GM23338 (cell line): ENCODE measurements at regions not wholly inside any gene's neighbourhood (a gene's known extent, or its start where the extent isn't known, plus 50 kb on each side); places are given as distances from the start of the nearest gene placed in this dataset.

Source experiments
- ATAC-seq: fragments of 200-7000 bp; cut with Tn5 transposase; 3 replicates; pipeline ENCODE4 v1.9.1; 2020
- DNase-seq: peaks from one replicate; pipeline ENCODE4 v3.0.0-alpha.2; 2015; ENCODE audit warnings: low spot score
- H2AFZ ChIP-seq: fragments of 200-600 bp; sonication (generic); 2 replicates; pipeline ENCODE4 v1.8.0; 2016; ENCODE audit warnings: antibody characterized with exemption, mild to moderate bottlenecking, moderate library complexity
- H3F3A ChIP-seq: fragments of 200-600 bp; sonication (generic); replicated peaks from 2 replicates; pipeline ENCODE4 v1.8.0; 2017; ENCODE audit warnings: antibody characterized with exemption, mixed run types, low read depth
- H3K27ac ChIP-seq: fragments of 200-600 bp; sonication (generic); 2 replicates; pipeline ENCODE4 v1.6.1; 2016; ENCODE audit warnings: low read depth
- H3K27me3 ChIP-seq: fragments of 200-600 bp; sonication (generic); 2 replicates; pipeline ENCODE4 v1.8.0; 2016; ENCODE audit warnings: mild to moderate bottlenecking, mixed run types, moderate library complexity; ENCODE audit not compliant: insufficient read depth
- H3K36me3 ChIP-seq: fragments of 200-600 bp; sonication (generic); 2 replicates; pipeline ENCODE4 v1.8.0; 2016; ENCODE audit warnings: mild to moderate bottlenecking; ENCODE audit not compliant: insufficient read depth
- H3K4me1 ChIP-seq: fragments of 200-600 bp; sonication (generic); 2 replicates; pipeline ENCODE4 v1.8.0; 2016; ENCODE audit warnings: mild to moderate bottlenecking, moderate library complexity; ENCODE audit not compliant: insufficient read depth
- H3K4me2 ChIP-seq: fragments of 200-600 bp; sonication (generic); 2 replicates; pipeline ENCODE4 v1.7.1; 2017; ENCODE audit warnings: mixed run types
- H3K4me3 ChIP-seq: fragments of 200-600 bp; sonication (generic); 2 replicates; pipeline ENCODE4 v1.6.1; 2016; ENCODE audit warnings: mixed run types
- H3K79me2 ChIP-seq: fragments of 200-600 bp; sonication (generic); replicated peaks from 2 replicates; pipeline ENCODE4 v1.8.0; 2017; ENCODE audit warnings: mild to moderate bottlenecking; ENCODE audit not compliant: insufficient read depth
- H3K9me2 ChIP-seq: fragments of 200-600 bp; sonication (generic); 2 replicates; pipeline ENCODE4 v1.8.0; 2017; ENCODE audit not compliant: insufficient read depth
- H4K20me1 ChIP-seq: fragments of 200-600 bp; sonication (generic); replicated peaks from 2 replicates; pipeline ENCODE4 v1.8.0; 2017; ENCODE audit warnings: mild to moderate bottlenecking; ENCODE audit not compliant: insufficient read depth
- H3K27ac Mint-ChIP-seq: 2 replicates; pipeline ENCODE4 v1.8.0; 2020; ENCODE audit warnings: inconsistent platforms, mild to moderate bottlenecking, moderate library complexity, mixed read lengths
- H3K27me3 Mint-ChIP-seq: 3 replicates; pipeline ENCODE4 v1.8.0; 2022; ENCODE audit warnings: low read depth, mild to moderate bottlenecking, moderate library complexity, mixed read lengths, inconsistent platforms; ENCODE audit not compliant: insufficient read depth, poor library complexity
- H3K36me3 Mint-ChIP-seq: 3 replicates; pipeline ENCODE4 v1.8.0; 2021; ENCODE audit warnings: low read depth, mild to moderate bottlenecking, inconsistent platforms, moderate library complexity, mixed read lengths
- H3K4me1 Mint-ChIP-seq: 3 replicates; pipeline ENCODE4 v1.8.0; 2020; ENCODE audit warnings: mild to moderate bottlenecking, inconsistent platforms, mixed read lengths
- H3K4me3 Mint-ChIP-seq: 3 replicates; pipeline ENCODE4 v1.8.0; 2021; ENCODE audit warnings: moderate library complexity, mild to moderate bottlenecking, inconsistent platforms, mixed read lengths
- H3K9me3 Mint-ChIP-seq: 3 replicates; pipeline ENCODE4 v1.8.0; 2020; ENCODE audit warnings: moderate library complexity, mild to moderate bottlenecking, inconsistent platforms, mixed read lengths
- CREB1 ChIP-seq: fragments of 250-450 bp; sonication (Bioruptor Pico); IDR thresholded peaks from 2 replicates; pipeline ENCODE4 v1.5.0; 2020; ENCODE audit warnings: low read depth, mild to moderate bottlenecking, moderate library complexity
- EZH2 ChIP-seq: fragments of 200-600 bp; sonication (generic); IDR thresholded peaks from one replicate; pipeline ENCODE4 v1.8.0; 2017; ENCODE audit warnings: antibody characterized with exemption, mild to moderate bottlenecking, low read depth; ENCODE audit not compliant: unreplicated experiment
- EZH2phosphoT487 ChIP-seq: fragments of 200-600 bp; sonication (generic); IDR thresholded peaks from one replicate; pipeline ENCODE4 v1.8.1; 2018; ENCODE audit warnings: antibody characterized with exemption; ENCODE audit not compliant: unreplicated experiment
- JUNB ChIP-seq: IDR thresholded peaks from one replicate; pipeline ENCODE4 v1.6.1; 2016; ENCODE audit warnings: antibody characterized with exemption; ENCODE audit not compliant: unreplicated experiment
- NANOG ChIP-seq: IDR thresholded peaks from 2 replicates; pipeline ENCODE4 v1.6.1; 2016; ENCODE audit warnings: antibody characterized with exemption, borderline replicate concordance
- POLR2AphosphoS5 ChIP-seq: IDR thresholded peaks from 2 replicates; pipeline ENCODE4 v1.6.1; 2016; ENCODE audit warnings: antibody characterized with exemption, low read depth
- STAT1 ChIP-seq: IDR thresholded peaks from one replicate; pipeline ENCODE4 v1.6.1; 2016; ENCODE audit warnings: antibody characterized with exemption; ENCODE audit not compliant: unreplicated experiment
- ZNF114 ChIP-seq: fragments of 250-450 bp; sonication (Bioruptor Pico); IDR thresholded peaks from 2 replicates; pipeline ENCODE4 v1.5.0; 2020; ENCODE audit warnings: mild to moderate bottlenecking, moderate library complexity
- ZNF331 ChIP-seq: fragments of 250-450 bp; sonication (Bioruptor Pico); IDR thresholded peaks from 2 replicates; pipeline ENCODE4 v1.5.0; 2020; ENCODE audit warnings: low read depth, mild to moderate bottlenecking, moderate library complexity
- TF ChIP-seq, protein P1 (sequence below), 2 experiments: fragments of 200-600 bp in 1 of 2; sonication (generic) in 1 of 2; conservative IDR thresholded peaks; 2 replicates each; pipeline versions ENCODE4 v1.5.1 to v1.6.1; 2016 to 2017; ENCODE audit warnings: antibody characterized with exemption in 2 of 2, low read depth in 2 of 2, mild to moderate bottlenecking in 2 of 2, moderate library complexity in 1 of 2
- TF ChIP-seq, protein P2 (sequence below): IDR thresholded peaks from one replicate; pipeline ENCODE4 v1.6.1; 2018; ENCODE audit warnings: antibody characterized with exemption; ENCODE audit not compliant: unreplicated experiment
- TF ChIP-seq, protein P3 (sequence below): fragments of 250-450 bp; sonication (Bioruptor Pico); IDR thresholded peaks from 2 replicates; pipeline ENCODE4 v1.5.0; 2020; ENCODE audit warnings: mild to moderate bottlenecking, moderate library complexity
- TF ChIP-seq, protein P4 (sequence below): IDR thresholded peaks from 2 replicates; pipeline ENCODE4 v1.6.1; 2016; ENCODE audit warnings: antibody characterized with exemption

DNA sequence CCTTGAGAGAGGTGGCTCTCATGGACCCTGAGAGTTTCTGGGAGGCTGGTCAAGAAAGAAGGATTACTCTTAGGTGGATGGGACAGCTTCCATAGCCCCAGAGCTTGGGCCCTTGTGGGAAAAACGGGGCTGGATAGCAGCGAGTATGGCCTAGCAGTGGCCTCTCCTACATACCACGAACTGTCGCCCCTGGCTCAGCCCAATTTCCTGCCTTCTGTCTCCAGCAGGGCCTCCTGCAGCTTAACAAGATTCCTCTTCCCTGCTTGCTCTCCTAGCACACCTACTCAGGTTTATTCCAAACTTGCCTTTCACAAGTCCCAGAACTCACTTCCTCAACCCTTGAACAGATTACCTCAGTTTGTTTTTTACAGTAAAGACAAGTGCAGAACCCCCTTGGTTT lies 139.7 kb upstream of the TPM1 start:
- no peak overlapping the region for H3K4me3 ChIP-seq
- H3K4me3 Mint-ChIP-seq, result no peak overlapping the region
- TF ChIP-seq, protein P1, sequence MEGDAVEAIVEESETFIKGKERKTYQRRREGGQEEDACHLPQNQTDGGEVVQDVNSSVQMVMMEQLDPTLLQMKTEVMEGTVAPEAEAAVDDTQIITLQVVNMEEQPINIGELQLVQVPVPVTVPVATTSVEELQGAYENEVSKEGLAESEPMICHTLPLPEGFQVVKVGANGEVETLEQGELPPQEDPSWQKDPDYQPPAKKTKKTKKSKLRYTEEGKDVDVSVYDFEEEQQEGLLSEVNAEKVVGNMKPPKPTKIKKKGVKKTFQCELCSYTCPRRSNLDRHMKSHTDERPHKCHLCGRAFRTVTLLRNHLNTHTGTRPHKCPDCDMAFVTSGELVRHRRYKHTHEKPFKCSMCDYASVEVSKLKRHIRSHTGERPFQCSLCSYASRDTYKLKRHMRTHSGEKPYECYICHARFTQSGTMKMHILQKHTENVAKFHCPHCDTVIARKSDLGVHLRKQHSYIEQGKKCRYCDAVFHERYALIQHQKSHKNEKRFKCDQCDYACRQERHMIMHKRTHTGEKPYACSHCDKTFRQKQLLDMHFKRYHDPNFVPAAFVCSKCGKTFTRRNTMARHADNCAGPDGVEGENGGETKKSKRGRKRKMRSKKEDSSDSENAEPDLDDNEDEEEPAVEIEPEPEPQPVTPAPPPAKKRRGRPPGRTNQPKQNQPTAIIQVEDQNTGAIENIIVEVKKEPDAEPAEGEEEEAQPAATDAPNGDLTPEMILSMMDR (conservative IDR thresholded peaks at IDR 0.05; ENCODE audit: low read depth in 2 of 2), result no peak
- TF ChIP-seq EZH2 (no peak), NANOG (no peak), ZNF114 (CRISPR knock-in tag) (no peak), ZNF331 (CRISPR knock-in tag) (no peak), EZH2phosphoT487 (no peak), JUNB (no peak), STAT1 (no peak), POLR2AphosphoS5 (no peak), CREB1 (CRISPR knock-in tag) (no peak)
- TF ChIP-seq, protein P2, sequence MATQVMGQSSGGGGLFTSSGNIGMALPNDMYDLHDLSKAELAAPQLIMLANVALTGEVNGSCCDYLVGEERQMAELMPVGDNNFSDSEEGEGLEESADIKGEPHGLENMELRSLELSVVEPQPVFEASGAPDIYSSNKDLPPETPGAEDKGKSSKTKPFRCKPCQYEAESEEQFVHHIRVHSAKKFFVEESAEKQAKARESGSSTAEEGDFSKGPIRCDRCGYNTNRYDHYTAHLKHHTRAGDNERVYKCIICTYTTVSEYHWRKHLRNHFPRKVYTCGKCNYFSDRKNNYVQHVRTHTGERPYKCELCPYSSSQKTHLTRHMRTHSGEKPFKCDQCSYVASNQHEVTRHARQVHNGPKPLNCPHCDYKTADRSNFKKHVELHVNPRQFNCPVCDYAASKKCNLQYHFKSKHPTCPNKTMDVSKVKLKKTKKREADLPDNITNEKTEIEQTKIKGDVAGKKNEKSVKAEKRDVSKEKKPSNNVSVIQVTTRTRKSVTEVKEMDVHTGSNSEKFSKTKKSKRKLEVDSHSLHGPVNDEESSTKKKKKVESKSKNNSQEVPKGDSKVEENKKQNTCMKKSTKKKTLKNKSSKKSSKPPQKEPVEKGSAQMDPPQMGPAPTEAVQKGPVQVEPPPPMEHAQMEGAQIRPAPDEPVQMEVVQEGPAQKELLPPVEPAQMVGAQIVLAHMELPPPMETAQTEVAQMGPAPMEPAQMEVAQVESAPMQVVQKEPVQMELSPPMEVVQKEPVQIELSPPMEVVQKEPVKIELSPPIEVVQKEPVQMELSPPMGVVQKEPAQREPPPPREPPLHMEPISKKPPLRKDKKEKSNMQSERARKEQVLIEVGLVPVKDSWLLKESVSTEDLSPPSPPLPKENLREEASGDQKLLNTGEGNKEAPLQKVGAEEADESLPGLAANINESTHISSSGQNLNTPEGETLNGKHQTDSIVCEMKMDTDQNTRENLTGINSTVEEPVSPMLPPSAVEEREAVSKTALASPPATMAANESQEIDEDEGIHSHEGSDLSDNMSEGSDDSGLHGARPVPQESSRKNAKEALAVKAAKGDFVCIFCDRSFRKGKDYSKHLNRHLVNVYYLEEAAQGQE, result no peak
- TF ChIP-seq, protein P3, sequence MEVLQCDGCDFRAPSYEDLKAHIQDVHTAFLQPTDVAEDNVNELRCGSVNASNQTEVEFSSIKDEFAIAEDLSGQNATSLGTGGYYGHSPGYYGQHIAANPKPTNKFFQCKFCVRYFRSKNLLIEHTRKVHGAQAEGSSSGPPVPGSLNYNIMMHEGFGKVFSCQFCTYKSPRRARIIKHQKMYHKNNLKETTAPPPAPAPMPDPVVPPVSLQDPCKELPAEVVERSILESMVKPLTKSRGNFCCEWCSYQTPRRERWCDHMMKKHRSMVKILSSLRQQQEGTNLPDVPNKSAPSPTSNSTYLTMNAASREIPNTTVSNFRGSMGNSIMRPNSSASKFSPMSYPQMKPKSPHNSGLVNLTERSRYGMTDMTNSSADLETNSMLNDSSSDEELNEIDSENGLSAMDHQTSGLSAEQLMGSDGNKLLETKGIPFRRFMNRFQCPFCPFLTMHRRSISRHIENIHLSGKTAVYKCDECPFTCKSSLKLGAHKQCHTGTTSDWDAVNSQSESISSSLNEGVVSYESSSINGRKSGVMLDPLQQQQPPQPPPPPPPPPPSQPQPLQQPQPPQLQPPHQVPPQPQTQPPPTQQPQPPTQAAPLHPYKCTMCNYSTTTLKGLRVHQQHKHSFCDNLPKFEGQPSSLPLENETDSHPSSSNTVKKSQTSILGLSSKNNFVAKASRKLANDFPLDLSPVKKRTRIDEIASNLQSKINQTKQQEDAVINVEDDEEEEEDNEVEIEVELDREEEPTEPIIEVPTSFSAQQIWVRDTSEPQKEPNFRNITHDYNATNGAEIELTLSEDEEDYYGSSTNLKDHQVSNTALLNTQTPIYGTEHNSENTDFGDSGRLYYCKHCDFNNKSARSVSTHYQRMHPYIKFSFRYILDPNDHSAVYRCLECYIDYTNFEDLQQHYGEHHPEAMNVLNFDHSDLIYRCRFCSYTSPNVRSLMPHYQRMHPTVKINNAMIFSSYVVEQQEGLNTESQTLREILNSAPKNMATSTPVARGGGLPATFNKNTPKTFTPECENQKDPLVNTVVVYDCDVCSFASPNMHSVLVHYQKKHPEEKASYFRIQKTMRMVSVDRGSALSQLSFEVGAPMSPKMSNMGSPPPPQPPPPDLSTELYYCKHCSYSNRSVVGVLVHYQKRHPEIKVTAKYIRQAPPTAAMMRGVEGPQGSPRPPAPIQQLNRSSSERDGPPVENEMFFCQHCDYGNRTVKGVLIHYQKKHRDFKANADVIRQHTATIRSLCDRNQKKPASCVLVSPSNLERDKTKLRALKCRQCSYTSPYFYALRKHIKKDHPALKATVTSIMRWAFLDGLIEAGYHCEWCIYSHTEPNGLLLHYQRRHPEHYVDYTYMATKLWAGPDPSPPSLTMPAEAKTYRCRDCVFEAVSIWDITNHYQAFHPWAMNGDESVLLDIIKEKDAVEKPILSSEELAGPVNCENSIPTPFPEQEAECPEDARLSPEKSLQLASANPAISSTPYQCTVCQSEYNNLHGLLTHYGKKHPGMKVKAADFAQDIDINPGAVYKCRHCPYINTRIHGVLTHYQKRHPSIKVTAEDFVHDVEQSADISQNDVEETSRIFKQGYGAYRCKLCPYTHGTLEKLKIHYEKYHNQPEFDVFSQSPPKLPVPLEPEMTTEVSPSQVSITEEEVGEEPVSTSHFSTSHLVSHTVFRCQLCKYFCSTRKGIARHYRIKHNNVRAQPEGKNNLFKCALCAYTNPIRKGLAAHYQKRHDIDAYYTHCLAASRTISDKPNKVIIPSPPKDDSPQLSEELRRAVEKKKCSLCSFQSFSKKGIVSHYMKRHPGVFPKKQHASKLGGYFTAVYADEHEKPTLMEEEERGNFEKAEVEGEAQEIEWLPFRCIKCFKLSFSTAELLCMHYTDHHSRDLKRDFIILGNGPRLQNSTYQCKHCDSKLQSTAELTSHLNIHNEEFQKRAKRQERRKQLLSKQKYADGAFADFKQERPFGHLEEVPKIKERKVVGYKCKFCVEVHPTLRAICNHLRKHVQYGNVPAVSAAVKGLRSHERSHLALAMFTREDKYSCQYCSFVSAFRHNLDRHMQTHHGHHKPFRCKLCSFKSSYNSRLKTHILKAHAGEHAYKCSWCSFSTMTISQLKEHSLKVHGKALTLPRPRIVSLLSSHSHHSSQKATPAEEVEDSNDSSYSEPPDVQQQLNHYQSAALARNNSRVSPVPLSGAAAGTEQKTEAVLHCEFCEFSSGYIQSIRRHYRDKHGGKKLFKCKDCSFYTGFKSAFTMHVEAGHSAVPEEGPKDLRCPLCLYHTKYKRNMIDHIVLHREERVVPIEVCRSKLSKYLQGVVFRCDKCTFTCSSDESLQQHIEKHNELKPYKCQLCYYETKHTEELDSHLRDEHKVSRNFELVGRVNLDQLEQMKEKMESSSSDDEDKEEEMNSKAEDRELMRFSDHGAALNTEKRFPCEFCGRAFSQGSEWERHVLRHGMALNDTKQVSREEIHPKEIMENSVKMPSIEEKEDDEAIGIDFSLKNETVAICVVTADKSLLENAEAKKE (CRISPR knock-in tag), result no peak
- TF ChIP-seq, protein P4, sequence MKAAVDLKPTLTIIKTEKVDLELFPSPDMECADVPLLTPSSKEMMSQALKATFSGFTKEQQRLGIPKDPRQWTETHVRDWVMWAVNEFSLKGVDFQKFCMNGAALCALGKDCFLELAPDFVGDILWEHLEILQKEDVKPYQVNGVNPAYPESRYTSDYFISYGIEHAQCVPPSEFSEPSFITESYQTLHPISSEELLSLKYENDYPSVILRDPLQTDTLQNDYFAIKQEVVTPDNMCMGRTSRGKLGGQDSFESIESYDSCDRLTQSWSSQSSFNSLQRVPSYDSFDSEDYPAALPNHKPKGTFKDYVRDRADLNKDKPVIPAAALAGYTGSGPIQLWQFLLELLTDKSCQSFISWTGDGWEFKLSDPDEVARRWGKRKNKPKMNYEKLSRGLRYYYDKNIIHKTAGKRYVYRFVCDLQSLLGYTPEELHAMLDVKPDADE, result no peak
- no peaks in the 10 kb centered on the region for H3K36me3 Mint-ChIP-seq
- no peaks in the 10 kb centered on the region for H3K9me2 ChIP-seq
- H3F3A ChIP-seq, result no peaks in the 10 kb centered on the region
- no peaks in the 10 kb centered on the region for H3K36me3 ChIP-seq
- ATAC-seq (peak; percentile 67), DNase-seq (no peak)
- H3K4me2 ChIP-seq, result no peak overlapping the region
- no peaks in the 10 kb centered on the region for H3K79me2 ChIP-seq
- H3K9me3 Mint-ChIP-seq, result no peaks in the 10 kb centered on the region; the same call in 2 of the 3 replicates
- H4K20me1 ChIP-seq, result no peaks in the 10 kb centered on the region
- H3K4me1 ChIP-seq, result peaks cover 13% of the 10 kb centered on the region
- H3K27ac Mint-ChIP-seq, result 0 out of 2 replicates have a peak overlapping the region, but pooled peaks have one; percentile 10
- H3K4me1 Mint-ChIP-seq, result peaks cover 31% of the 10 kb centered on the region
- no peaks in the 10 kb centered on the region for H3K27me3 ChIP-seq
- peaks cover 4% of the 10 kb centered on the region for H3K27me3 Mint-ChIP-seq
- H3K27ac ChIP-seq, result no peak overlapping the region
- peak overlapping the region; percentile 84 for H2AFZ ChIP-seq
